ENCODE measurements at regions not wholly inside any gene's neighbourhood (a gene's known extent, or its start where the extent isn't known, plus 50 kb on each side); places are given as distances from the start of the nearest gene placed in this dataset.

DNA sequence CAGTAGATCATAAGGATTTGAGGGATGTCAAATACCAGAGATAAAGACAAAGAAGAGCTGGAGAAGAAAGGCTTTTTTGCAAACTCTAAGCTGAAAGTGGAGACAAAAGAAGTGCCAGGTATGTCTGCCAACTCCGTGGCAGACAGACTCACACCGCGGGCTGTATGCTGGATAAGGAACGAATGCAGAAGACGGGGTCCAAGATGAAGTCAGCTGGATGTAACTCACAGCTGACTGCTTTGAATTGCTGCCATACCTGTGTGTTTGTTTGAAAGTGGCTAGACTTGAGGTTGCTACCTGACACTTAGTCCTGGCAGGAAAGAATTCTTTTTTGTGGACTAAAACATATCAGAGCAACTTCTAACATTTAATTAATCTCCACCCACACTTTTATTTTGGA lies 398.8 kb downstream of the DLEU7 start:
- intact Hi-C loops (cut with DNase I), result no loop called here
- H3K27me3 ChIP-seq, result no peaks in the 10 kb centered on the region
- H3K36me3 ChIP-seq, result no peaks in the 10 kb centered on the region
- no peak for TF ChIP-seq EP300 (IDR thresholded peaks at IDR 0.05)
- no peak for TF ChIP-seq POLR2AphosphoS5 (IDR thresholded peaks at IDR 0.05)
- TF ChIP-seq, protein P1, sequence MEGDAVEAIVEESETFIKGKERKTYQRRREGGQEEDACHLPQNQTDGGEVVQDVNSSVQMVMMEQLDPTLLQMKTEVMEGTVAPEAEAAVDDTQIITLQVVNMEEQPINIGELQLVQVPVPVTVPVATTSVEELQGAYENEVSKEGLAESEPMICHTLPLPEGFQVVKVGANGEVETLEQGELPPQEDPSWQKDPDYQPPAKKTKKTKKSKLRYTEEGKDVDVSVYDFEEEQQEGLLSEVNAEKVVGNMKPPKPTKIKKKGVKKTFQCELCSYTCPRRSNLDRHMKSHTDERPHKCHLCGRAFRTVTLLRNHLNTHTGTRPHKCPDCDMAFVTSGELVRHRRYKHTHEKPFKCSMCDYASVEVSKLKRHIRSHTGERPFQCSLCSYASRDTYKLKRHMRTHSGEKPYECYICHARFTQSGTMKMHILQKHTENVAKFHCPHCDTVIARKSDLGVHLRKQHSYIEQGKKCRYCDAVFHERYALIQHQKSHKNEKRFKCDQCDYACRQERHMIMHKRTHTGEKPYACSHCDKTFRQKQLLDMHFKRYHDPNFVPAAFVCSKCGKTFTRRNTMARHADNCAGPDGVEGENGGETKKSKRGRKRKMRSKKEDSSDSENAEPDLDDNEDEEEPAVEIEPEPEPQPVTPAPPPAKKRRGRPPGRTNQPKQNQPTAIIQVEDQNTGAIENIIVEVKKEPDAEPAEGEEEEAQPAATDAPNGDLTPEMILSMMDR (IDR thresholded peaks at IDR 0.05), result no peak
- no peak for TF ChIP-seq POLR2A (IDR thresholded peaks at IDR 0.05; ENCODE audit: low read depth)
- no peak for DNase-seq (ENCODE audit: extremely low spot score)
- no peak overlapping the region for H3K4me3 ChIP-seq
- H3K9me3 ChIP-seq, result no peaks in the 10 kb centered on the region
- H3K27ac ChIP-seq (replicated peaks in 1 of 4), result no peak overlapping the region
- peaks cover 0 to 10% (median 9%) of the 10 kb centered on the region in 4 donors for H3K4me1 ChIP-seq
- 29% methylated on average over 5 of the region's 5 CpGs for WGBS

DNA sequence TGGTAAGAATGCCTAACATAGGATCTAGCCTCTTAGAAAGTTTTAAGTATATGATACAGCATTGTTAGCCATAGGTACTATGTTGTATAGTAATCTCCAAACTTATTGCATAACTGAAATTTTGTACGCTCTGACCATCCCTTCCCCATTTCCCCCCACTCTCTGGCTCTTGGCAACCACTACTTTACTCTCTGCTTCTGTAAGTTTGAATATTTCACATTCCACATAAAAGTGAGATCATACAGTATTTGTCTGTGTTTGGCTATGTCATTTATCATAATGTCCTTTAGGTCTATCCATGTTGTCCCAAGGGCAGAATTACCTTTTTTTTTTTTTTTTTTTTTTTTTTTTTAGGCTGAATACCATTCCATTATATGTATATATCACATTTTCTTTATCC lies 396.9 kb downstream of the DLEU7 start:
- TF ChIP-seq EP300 (IDR thresholded peaks at IDR 0.05), result no peak
- TF ChIP-seq POLR2AphosphoS5 (IDR thresholded peaks at IDR 0.05), result no peak
- TF ChIP-seq, protein P1 (IDR thresholded peaks at IDR 0.05), result no peak
- TF ChIP-seq POLR2A (IDR thresholded peaks at IDR 0.05; ENCODE audit: low read depth), result no peak
- 86% methylated on average over 1 of the region's 1 CpG for WGBS
- Histone ChIP-seq H3K4me3 (no peak overlapping the region), H3K27ac (replicated peaks in 1 of 4) (no peak overlapping the region), H3K27me3 (no peaks in the 10 kb centered on the region), H3K9me3 (no peaks in the 10 kb centered on the region), H3K36me3 (no peaks in the 10 kb centered on the region), H3K4me1 (peaks cover 0 to 10% (median 9%) of the 10 kb centered on the region in 4 donors)
- intact Hi-C loops (cut with DNase I), result no loop called here
- DNase-seq (ENCODE audit: extremely low spot score), result no peak

DNA sequence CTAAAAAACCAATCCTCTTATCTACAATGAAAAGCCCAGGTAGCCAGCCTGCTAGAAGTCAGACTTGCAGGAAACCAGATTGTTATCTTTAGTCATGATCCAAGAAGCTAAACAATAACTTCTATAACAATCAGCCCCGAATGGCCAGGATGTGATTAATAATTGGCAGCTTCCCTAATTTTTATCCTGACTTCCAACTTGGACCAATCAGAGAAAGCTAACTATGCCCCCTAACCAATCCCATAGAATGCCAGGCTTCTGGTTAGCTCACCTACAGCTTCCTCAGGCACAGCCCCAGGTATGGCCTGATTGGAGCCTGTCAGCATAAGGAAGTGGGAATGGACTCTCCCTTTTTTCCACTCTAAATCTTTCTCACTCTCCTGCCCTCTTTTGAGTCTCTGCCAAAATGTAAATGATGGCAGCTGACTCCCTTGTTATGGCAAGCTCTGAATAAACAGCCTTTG lies 394.9 kb downstream of the DLEU7 start:
- intact Hi-C loops (cut with DNase I), result no loop called here
- H3K4me1 ChIP-seq, result peaks cover 6 to 18% (median 11%) of the 10 kb centered on the region in 4 donors
- no peak for DNase-seq (ENCODE audit: extremely low spot score)
- H3K9me3 ChIP-seq, result no peaks in the 10 kb centered on the region
- H3K36me3 ChIP-seq, result no peaks in the 10 kb centered on the region
- H3K27me3 ChIP-seq, result no peaks in the 10 kb centered on the region
- no peak overlapping the region for H3K27ac ChIP-seq (replicated peaks in 1 of 4)
- no peak overlapping the region for H3K4me3 ChIP-seq
- TF ChIP-seq POLR2A (IDR thresholded peaks at IDR 0.05; ENCODE audit: low read depth), result no peak
- TF ChIP-seq EP300 (IDR thresholded peaks at IDR 0.05), result no peak
- TF ChIP-seq, protein P1 (IDR thresholded peaks at IDR 0.05), result no peak
- no peak for TF ChIP-seq POLR2AphosphoS5 (IDR thresholded peaks at IDR 0.05)
- WGBS, result 50% methylated on average over 1 of the region's 1 CpG

DNA sequence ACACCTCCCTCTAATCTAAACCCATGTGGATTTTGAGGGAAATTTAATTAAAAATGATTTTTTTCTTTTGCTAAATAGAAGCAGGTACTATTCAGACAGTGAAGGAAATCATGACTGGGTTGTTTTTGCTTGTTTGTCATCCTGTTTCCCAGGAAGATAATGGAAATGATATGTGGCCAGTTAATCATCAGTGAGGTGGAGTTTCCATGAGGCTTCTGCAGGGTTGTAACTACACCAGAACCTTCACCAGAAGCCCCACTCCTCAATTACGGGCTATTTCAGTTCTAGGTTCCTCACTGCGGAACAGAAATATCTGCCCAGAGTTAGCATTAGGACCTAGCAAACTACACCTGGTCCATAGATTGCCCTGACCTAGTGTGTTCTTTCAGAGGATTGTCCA lies 394.0 kb downstream of the DLEU7 start:
- Histone ChIP-seq H3K27me3 (no peaks in the 10 kb centered on the region), H3K36me3 (no peaks in the 10 kb centered on the region), H3K4me3 (no peak overlapping the region), H3K4me1 (peaks cover 6 to 21% (median 11%) of the 10 kb centered on the region in 4 donors), H3K9me3 (no peaks in the 10 kb centered on the region), H3K27ac (replicated peaks in 1 of 4) (no peak overlapping the region)
- TF ChIP-seq POLR2A (IDR thresholded peaks at IDR 0.05; ENCODE audit: low read depth) (no peak), POLR2AphosphoS5 (IDR thresholded peaks at IDR 0.05) (no peak), EP300 (IDR thresholded peaks at IDR 0.05) (no peak)
- TF ChIP-seq, protein P1 (IDR thresholded peaks at IDR 0.05), result no peak
- DNase-seq (ENCODE audit: extremely low spot score), result no peak
- intact Hi-C loops (cut with DNase I), result no loop called here
- WGBS, result 90% methylated on average over 2 of the region's 2 CpGs

DNA sequence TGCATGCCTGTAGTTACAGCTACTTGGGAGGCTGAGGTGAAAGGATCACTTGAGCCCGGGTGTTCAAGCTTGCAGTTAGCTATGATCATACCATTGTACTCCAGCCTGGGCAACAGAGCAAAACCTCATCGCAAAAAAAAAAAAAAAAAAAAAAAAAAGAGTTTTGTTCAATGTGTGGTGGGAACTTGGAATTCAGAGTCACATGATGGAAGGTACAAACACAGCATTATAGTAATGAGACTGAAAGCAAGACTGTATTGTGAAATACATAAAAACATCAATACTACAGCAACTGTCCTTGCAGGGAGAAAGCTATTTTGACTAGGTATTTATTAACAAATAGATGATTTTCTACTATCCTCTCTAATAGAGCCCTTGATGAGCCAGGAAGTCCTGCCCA lies 393.2 kb downstream of the DLEU7 start:
- Histone ChIP-seq H3K4me1 (peaks cover 2 to 13% (median 6%) of the 10 kb centered on the region in 4 donors), H3K27me3 (no peaks in the 10 kb centered on the region), H3K9me3 (no peaks in the 10 kb centered on the region), H3K36me3 (no peaks in the 10 kb centered on the region), H3K27ac (replicated peaks in 1 of 4) (no peak overlapping the region), H3K4me3 (no peak overlapping the region)
- WGBS, result 92% methylated on average over 2 of the region's 2 CpGs
- TF ChIP-seq EP300 (IDR thresholded peaks at IDR 0.05), result no peak
- no peak for TF ChIP-seq POLR2A (IDR thresholded peaks at IDR 0.05; ENCODE audit: low read depth)
- TF ChIP-seq, protein P1 (IDR thresholded peaks at IDR 0.05), result no peak
- TF ChIP-seq POLR2AphosphoS5 (IDR thresholded peaks at IDR 0.05), result no peak
- no peak for DNase-seq (ENCODE audit: extremely low spot score)
- intact Hi-C loops (cut with DNase I), result no loop called here

All from esophagus muscularis mucosa (tissue), 4 donors.